Renal cortical epithelial cell (primary cell): ENCODE measurements at regions not wholly inside any gene's neighbourhood (a gene's known extent, or its start where the extent isn't known, plus 50 kb on each side); places are given as distances from the start of the nearest gene placed in this dataset.
A peak's percentile ranks its signal among the peaks of the same experiment; 100 is the strongest.
"Not testable (repeated sequence)": the region's sequence is repeated elsewhere in the genome, so short reads cannot be mapped to it uniquely, and the experiment has no call there.

ENCODE experiments used
- DNase-seq: peaks from one replicate; pipeline ENCODE4 v3.0.0-alpha.2; 2011; ENCODE audit warnings: low read depth

DNA sequence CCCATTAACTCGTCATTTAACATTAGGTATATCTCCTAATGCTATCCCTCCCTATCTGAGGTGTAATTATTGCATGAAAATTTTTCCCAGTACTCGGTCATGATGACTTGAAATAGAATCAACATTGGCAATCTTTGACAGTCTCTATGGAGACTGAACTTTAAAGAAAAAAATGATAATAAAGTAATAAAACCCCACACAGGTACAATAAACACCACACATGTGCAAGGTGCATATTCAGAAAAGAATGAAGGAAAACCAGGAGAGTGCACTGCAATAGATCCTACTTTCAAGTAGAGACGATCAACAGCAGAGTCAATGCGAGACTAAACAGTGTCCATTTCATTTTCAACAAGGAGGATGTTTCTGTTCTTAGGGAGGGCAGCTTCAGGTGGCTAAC lies 1253.8 kb upstream of the TMEM132C start:
- DNase-seq: no peak

DNA sequence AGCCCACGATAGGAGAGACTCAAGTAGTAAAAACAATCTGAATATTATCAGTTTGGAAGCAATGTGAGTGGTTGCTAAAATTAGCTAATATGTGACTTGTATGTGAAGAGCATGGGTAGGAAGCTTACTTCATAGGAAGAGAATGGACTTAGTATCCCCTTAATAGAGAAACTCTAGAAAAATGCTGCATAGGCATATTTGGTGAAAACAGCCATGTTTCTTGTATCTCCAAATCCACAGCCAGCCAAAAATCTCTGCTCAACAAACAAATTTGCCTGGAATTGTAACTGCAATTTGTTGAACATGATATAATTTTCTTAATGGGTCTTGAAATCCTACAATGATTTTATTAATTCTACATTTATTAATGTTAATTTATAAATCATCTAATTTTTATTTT lies 1252.9 kb upstream of the TMEM132C start:
- DNase-seq: no peak

DNA sequence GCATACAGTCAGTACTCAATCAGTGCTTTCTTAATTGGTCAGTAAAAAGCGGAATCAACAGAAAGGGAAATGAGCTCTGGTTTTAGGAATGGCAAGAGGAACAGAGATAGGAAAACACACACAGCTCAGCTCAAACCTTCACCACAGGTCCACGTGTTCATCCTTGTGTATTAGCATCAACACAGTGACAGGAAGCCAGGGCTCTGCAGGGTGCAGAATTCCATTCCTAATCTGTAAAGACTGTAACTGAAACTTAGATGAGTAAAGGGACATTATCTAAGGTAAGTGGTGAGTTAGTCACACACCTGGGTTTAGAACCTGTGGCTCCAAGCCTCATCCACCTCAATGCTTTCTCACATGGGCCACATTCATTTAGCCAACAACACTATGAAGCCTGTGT lies 1242.2 kb upstream of the TMEM132C start:
- no peak for DNase-seq

DNA sequence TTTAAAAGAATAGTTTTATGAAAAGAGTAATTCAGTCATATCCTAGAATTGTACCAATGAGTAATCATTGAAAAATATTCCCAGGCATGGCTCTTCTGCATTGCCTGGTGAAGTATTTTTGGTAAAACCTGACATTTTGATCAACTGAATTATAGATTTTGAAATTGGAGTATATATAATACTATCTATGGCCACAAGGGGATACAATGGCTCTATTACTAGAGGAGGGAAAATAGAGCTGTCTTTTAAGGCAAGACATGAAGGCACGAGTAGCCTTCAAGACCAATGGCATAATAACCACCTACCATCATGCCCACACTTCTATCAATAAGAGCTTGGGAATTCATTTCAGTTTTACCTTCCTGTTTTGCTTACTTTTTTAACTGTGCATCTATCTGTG lies 1241.4 kb upstream of the TMEM132C start:
- DNase-seq: peak; percentile 2

DNA sequence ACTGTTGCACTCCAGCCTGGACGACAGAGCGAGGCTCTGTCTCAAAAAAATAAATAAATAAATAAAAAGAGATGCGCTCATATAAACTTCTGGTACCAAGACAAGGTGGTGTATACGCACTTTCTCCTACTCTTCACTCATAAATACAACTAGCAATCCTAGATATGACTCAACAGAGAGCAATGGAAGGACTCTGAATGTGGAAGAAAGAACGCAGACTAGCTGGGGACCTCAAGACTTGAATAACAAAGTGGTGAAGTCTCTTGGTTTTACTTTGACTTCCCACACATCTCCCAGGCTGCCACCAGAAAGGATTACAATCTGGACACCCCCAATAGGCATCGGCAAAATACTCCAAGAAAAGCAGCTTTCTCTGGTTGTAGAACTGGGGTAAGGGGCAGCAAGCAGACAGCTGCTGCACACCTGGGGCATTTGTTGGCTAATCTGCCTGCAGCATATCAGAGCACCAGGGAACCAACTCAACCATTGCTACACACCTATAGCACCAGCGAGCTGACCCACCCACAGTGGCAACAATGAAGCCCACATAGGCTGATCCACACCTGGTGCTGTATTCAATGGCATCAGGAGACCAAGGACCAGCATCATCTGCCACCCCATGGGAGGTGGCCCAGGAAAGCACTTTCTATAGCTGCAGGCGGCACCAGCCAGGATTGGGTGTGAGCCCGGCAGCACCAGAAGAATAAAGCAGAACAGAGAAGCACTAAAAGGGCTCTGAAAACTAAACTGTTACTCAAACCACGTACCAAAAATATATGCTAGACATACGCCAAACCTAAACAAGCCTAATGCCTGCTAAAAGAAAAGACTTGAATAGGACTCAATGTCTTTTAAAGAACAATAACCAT lies 1231.7 kb upstream of the TMEM132C start:
- DNase-seq: no peak

DNA sequence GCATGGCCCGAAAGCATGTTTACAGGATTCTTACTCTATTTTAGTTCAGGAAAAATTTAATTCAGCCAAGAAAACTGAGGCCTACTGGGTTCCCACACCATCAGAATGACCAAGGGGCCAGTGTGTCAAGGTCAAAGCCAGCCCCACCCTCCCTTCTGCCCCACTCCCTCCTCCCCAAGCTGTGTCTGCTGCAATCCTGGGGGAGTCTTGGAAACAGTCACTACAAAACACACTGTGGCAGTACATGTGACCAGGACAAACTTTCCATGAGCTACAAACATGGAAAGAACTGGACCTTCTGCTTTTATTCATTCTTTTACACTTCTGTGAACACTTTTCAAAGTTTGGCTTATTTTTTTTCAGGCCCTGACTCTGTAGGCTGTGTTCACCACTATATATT lies 1228.8 kb upstream of the TMEM132C start:
- DNase-seq: no peak

DNA sequence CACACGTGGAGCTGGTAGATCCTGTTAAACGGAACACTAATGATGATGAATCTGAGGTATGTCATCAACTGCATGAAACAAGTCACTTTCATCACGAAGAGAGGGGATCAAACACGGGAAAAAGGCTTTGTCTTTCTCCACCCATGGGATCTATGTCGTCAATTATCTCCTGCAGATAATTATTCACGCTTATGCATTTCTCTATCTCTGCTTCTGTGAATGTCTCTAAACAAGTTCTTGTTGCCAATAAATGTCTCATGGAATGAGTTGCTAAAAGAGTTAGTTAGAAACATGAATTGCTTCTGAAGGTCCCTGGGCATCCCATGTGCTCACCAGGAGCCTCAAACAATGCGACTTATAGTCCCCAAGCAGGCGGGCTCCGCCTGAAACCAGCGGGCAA lies 1228.2 kb upstream of the TMEM132C start:
- DNase-seq: no peak

DNA sequence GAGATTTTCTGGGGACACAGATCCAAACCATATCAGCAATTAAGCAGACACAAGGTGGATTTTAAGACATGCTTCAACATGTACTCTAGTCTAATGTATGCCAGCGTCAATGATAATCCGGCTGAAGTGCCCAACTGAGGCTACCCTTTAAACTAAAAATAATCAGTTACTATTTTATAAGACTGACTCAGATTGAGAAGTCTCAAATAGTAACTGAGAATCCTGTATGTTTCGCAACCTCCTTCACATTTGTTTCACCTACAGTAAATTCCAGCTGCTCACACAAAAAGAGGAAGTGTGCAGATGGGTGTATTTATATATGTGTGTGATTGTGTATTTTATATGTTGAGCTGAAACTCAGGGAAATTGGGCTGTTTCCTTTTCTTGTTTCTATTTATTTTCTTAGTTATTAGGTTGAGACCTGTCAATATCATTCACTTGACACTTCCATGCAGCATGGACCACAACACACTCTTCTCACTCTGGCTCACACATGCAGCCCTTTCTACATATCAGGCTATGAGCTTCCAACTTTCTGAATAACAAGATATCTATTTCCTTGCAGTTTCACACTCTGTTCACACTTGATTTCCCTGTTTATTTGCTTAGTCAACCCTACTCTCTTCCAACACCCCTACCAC lies 1224.9 kb upstream of the TMEM132C start:
- DNase-seq: peak; percentile 12

DNA sequence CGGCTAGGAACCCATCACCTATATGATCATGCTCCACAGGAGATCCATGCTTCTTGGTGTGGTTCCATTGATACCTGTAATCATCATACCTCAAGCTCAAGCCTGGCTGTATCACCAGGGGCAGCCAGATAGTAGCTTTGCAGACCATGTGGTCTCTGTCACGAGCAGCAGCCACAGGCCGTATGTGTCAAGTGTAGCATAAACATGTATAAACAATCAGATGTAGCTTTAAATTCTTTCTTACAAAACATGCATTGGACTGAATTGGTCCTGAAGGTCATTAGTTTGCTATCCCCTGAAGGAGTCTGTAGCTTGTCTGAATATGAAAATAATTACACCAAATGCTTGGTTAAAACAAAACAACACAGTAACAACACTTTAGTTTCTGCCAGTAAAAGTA lies 1223.2 kb upstream of the TMEM132C start:
- DNase-seq: no peak

DNA sequence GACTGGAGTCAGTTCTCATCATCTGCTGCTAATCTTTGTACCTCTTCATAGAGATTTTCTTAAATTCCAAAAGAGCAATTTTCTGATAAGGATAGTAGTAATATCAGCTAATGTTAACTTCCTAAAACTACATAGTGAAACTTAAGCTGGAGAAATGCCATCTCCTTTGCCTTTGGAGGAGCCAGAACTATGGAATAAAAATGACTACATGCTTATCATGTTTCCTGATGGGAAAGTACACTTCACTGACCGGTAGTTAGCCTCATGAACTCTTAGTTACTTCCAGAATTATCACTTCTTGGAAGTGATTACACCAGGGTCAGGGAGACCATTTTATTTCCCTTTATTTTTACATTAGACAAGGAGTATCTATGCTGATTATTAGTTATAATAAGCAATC lies 1222.1 kb upstream of the TMEM132C start:
- DNase-seq: no peak

DNA sequence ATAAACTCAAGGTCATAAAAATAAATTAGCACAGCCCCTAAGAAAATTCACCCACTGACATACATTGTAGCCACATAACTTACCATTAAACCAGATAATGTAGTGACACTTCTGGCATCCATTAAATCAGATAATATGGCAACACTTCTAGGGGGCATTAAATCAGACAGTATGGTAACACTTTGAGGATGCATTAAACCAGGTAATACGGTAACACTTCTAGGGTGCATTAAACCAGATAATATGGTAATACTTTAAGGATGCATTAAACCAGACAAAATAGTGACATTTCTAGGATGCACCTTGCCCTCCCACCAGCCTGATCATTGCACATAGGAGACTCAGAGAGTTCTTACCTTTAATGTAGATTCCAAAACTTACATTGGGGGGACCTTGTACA lies 1220.5 kb upstream of the TMEM132C start:
- DNase-seq: no peak

DNA sequence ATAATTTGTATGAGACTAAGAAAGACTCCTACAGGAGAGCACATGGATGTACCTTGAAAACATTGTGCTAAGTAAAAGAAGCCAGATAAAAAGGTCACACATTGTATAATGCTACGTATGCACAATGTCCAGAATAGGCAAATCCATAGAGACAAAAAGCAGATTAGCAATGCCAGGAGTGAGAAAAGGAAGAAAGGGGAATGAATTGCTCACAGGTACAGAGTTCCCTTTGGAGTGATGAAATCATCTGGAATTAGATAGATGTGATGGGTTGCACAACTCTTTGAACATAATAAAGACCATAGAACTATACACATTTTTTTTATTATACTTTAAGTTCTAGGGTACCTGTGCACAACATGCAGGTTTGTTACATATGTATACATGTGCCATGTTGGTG lies 1218.9 kb upstream of the TMEM132C start:
- no peak for DNase-seq

DNA sequence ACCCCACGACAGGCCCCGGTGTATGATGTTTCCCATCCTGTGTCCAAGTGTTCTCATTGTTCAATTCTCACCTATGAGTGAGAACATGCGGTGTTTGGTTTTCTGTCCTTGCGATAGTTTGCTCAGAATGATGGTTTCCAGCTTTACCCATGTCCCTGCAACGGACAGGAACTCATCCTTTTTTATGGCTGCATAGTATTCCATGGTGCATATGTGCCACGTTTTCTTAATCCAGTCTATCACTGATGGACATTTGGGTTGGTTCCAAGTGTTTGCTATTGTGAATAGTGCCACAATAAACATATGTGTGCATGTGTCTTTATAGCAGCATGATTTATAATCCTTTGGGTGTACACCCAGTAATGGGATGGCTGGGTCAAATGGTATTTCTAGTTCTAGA lies 1218.4 kb upstream of the TMEM132C start:
- not testable (repeated sequence) for DNase-seq

DNA sequence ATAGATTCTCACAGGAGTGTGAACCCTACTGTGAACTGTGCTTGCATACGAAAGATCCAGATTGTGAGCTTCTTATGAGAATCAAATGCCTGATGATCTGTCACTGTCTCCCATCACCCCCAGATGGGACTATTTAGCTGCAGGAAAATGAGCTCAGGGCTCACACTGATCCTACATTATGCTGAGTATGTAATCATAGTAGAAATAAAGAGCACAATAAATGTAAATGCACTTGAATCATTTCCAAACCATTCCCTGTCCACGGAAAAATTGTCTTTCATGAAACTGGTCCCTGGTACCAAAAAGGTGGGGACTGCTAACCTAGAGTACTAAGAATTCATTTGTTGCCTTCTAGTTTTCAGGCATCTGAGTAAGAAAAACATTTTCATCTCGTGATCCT lies 1215.8 kb upstream of the TMEM132C start:
- no peak for DNase-seq

DNA sequence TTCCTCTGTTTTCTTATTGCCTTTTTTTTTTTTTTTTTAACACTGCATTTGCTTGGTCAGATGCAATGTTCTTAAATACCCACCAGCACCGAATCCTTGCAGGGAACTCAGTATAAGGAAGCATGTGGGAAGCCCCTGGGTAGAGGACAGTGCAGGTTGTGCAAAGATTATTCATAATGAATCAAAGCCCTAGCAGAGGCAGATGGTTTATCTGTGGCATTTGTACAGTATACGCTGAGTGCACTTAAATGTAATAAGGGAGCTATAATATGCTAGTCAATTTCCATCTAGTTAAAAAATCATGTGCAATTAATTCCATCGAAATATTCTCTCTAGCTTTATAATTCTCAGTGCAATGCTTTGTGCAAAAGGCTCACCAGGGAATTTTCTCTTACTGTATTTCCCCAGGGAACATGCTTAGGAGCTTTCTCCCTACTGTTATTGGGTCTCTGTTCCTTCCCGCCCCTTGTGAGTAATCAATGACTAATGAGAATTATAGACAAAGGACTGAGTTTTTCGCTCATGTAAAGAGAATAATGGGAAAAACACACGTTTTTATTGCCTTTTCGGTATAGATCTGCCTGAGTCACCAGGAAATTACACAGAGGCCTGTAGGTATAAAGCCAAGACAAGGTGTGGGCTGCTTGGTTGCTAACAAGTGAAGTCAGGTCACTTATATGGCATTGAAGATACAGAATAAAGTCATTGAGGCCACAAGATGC lies 1214.3 kb upstream of the TMEM132C start:
- DNase-seq: peak; percentile 80

DNA sequence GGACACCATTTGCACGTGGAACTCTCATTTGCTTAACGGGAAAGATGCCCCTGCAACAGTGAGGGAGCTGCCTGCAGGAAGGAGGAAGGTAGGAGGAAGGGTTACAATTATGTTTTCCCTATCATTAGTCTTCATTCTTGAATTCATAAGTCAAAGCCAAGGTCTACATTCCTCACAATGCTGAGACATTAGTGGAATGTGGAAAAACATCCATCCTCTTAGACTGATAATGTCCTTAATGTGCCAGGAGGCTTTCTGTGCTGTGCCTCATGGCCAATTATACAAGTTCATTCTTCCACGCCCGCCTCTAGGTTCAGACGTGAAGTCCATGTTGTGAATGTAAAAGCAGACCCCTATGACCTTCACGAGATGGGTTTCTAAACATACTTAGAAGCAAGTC lies 1212.4 kb upstream of the TMEM132C start:
- DNase-seq: peak; percentile 53

DNA sequence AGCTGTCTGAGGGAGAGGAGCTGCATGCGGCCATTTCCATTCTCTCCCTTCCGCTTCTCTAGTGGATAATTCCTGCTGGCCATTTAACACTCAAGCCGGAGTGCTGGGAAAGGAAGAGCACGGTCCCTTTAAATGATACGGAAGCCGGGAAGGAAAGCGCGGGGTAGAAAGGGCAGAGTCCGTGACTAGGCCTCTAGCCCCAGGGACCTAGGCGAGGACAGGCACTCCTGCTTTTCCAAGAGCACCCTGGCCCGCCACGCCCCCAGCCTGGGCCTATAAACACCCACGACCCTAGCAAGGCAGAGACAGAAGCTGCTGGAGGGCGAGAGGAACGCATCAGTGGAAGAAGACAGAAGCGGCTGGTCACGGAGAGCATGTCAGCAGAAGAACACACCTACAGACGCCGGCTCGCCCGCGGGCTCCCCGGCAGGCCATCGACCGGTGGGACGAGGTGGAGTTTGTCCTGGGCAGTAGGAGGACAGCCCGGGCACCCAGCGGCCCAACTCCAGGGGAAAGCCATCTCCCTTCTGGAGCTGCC lies 1206.6 kb upstream of the TMEM132C start:
- no peak for DNase-seq

DNA sequence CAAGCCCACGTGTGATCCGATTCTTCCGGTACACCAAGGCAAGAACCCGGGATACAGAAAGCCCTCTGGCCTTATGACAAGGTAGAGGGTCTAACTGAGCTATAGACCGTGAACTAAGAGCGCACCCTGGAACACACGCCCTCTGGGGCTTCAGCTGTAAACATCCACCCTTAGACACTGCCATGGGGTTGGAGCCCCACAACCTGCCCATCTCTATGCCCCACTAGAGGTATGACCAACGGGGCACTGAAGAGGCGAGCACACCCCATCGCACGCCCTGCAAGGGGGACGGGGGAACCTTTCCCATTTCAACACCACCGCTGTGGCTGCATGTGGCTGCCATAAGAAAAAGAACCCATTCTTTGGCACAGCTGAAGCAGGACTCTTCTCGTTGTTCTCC lies 1206.0 kb upstream of the TMEM132C start:
- DNase-seq: no peak

DNA sequence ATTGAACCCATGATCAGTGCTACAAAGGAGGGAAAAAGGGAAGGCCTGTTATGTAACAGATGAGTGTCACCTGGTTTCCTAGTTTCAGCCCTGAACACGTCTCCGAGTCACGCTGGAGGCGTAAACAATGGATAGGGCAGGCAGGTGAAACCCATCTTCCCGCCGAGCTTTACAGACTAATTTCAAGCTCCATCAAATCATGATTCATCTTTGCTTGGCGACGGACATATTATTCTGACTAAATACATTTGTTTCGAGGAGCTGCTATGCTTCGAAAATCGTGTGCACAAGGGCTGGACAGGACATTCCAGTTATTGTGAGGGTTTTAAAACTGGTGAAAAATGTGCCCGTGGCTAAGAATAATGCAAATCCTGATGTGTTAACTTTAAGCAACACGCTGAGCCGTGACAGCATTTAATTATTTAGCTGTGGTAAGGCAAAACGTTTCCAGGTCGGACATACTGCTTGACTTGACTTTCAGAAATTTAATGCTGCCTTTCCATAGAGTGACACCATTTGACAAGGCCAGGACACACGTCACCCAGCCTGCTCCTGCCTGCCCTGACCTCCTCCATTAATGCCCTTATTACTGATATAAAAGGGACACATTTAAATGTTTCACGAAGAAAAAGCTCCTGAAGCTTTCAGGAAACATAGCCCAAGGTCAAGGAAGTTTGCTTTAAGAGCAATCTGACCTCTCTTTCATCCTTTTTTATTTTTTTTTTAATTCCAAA lies 1203.5 kb upstream of the TMEM132C start:
- peak; percentile 90 for DNase-seq

DNA sequence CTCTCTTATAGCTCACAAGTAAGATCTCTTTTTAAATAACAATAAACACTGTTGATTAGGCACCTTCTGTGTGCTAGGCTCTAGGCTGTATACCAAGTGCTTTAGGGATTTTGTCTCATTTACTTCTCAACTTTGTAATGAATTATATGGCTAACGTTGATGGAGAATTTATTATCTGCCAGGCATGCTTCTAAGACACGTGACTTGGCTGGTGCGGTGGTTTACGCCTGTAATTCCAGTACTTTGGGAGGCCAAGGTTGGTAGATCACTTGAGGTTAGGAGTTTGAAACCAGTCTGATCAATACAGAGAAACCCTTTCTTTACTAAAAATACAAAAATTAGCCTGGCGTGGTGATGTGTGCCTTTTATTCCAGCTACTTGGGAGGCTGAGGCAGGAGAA lies 1202.8 kb upstream of the TMEM132C start:
- DNase-seq: no peak

DNA sequence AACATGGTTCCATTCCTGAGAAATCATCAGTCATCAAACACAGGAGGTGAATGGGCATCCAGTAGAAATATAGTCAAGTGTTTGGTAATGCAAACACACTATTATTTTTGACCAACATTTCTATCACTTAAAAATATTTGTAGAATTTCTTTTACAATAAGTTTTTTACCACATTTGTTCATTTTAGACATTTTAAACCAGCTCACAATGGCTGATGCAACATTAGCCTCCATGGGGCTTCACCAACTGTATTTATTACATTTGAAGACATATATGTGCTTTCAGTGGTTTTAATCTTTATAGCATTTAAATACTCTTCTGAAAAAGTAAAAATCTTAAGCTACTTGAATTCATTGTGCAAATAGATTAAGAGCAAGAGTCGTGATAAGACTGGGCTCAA lies 1201.4 kb upstream of the TMEM132C start:
- DNase-seq: no peak
